NCI-H82 (cell line): ENCODE measurements at regions not wholly inside any gene's neighbourhood (a gene's known extent, or its start where the extent isn't known, plus 50 kb on each side); places are given as distances from the start of the nearest gene placed in this dataset.
A peak's percentile ranks its signal among the peaks of the same experiment; 100 is the strongest.
"Not testable (repeated sequence)": the region's sequence is repeated elsewhere in the genome, so short reads cannot be mapped to it uniquely, and the experiment has no call there.

Experiments
- DNase-seq: peaks from one replicate; lab custom pipeline; 2025; lab: John Stamatoyannopoulos, UW

GRCh38 chr4:9505341-9505740 is 61.1 kb downstream of the DEFB131A start:
- not testable (repeated sequence) for DNase-seq

GRCh38 chr4:9506672-9507071 is 62.5 kb downstream of the DEFB131A start:
- not testable (repeated sequence) for DNase-seq

- not testable (repeated sequence) for DNase-seq
These were observed 68.7 kb downstream of the DEFB131A start for GRCh38 chr4:9512941-9513340.

- not testable (repeated sequence) for DNase-seq
These were observed 75.4 kb downstream of the DEFB131A start for GRCh38 chr4:9519631-9520030.

- peak; percentile 0 for DNase-seq
These were observed 78.7 kb downstream of the DEFB131A start for GRCh38 chr4:9522903-9523302.

- not testable (repeated sequence) for DNase-seq
These were observed 80.2 kb downstream of the DEFB131A start for GRCh38 chr4:9524406-9524805.

- DNase-seq, result peak; percentile 63
These were observed 88.1 kb downstream of the DEFB131A start for GRCh38 chr4:9532134-9532862.

- not testable (repeated sequence) for DNase-seq
These were observed 88.6 kb downstream of the DEFB131A start for GRCh38 chr4:9532863-9533192.

- DNase-seq, result not testable (repeated sequence)
These were observed 92.9 kb downstream of the DEFB131A start for GRCh38 chr4:9537101-9537500.

- not testable (repeated sequence) for DNase-seq
These were observed 95.8 kb downstream of the DEFB131A start for GRCh38 chr4:9539939-9540520.

- not testable (repeated sequence) for DNase-seq
These were observed 97.2 kb downstream of the DEFB131A start for GRCh38 chr4:9541388-9541915.

GRCh38 chr4:9544851-9545250 is 100.6 kb downstream of the DEFB131A start:
- not testable (repeated sequence) for DNase-seq

- not testable (repeated sequence) for DNase-seq
These were observed 103.3 kb downstream of the DEFB131A start for GRCh38 chr4:9547470-9547869.

- not testable (repeated sequence) for DNase-seq
These were observed 111.9 kb downstream of the DEFB131A start for GRCh38 chr4:9556076-9556475.

GRCh38 chr4:9577869-9578268 is 133.7 kb downstream of the DEFB131A start:
- not testable (repeated sequence) for DNase-seq

GRCh38 chr4:9582880-9583279 is 138.7 kb downstream of the DEFB131A start:
- not testable (repeated sequence) for DNase-seq

GRCh38 chr4:9592010-9592409 is 147.8 kb downstream of the DEFB131A start:
- no peak for DNase-seq

- DNase-seq, result no peak
These were observed 150.7 kb downstream of the DEFB131A start for GRCh38 chr4:9594948-9595347.

GRCh38 chr4:9595531-9595930 is 151.3 kb downstream of the DEFB131A start:
- DNase-seq, result not testable (repeated sequence)

GRCh38 chr4:9599266-9599665 is 155.1 kb downstream of the DEFB131A start:
- DNase-seq, result no peak

- DNase-seq, result no peak
These were observed 156.0 kb downstream of the DEFB131A start for GRCh38 chr4:9600246-9600645.

GRCh38 chr4:9602389-9602914 is 158.2 kb downstream of the DEFB131A start:
- DNase-seq, result no peak
